MM.1S (cell line): ENCODE measurements at regions not wholly inside any gene's neighbourhood (a gene's known extent, or its start where the extent isn't known, plus 50 kb on each side); places are given as distances from the start of the nearest gene placed in this dataset.

ENCODE experiments used
- DNase-seq: peaks from one replicate; pipeline ENCODE4 v3.0.0-alpha.2; 2015
- H2AFZ ChIP-seq: fragments of 300-600 bp; sonication (generic); 2 replicates; pipeline ENCODE4 v1.6.0; 2016; ENCODE audit warnings: antibody characterized with exemption, low read length
- H3F3A ChIP-seq: fragments of 300-600 bp; sonication (generic); 2 replicates; pipeline ENCODE4 v1.6.1; 2016; ENCODE audit warnings: mild to moderate bottlenecking, antibody characterized with exemption, low read length, moderate library complexity, mixed read lengths; ENCODE audit not compliant: insufficient read depth
- H3K27ac ChIP-seq: fragments of 300-600 bp; sonication (generic); 2 replicates; pipeline ENCODE4 v1.5.1; 2016; ENCODE audit warnings: mild to moderate bottlenecking, low read length
- H3K27me3 ChIP-seq: fragments of 300-600 bp; sonication (generic); replicated peaks from 2 replicates; pipeline ENCODE4 v1.6.0; 2016; ENCODE audit warnings: low read length; ENCODE audit not compliant: insufficient read depth
- H3K36me3 ChIP-seq: fragments of 300-600 bp; sonication (generic); replicated peaks from 2 replicates; pipeline ENCODE4 v1.6.1; 2016; ENCODE audit warnings: mild to moderate bottlenecking, low read length, mixed read lengths; ENCODE audit not compliant: insufficient read depth
- H3K4me1 ChIP-seq: fragments of 300-600 bp; sonication (generic); 2 replicates; pipeline ENCODE4 v1.6.1; 2016; ENCODE audit warnings: low read length, mixed read lengths
- H3K4me2 ChIP-seq: fragments of 300-600 bp; sonication (generic); 2 replicates; pipeline ENCODE4 v1.6.0; 2016; ENCODE audit warnings: low read depth, low read length
- H3K4me3 ChIP-seq: fragments of 300-600 bp; sonication (generic); 2 replicates; pipeline ENCODE4 v1.5.1; 2016; ENCODE audit warnings: low read length, mixed read lengths
- H3K79me2 ChIP-seq: fragments of 300-600 bp; sonication (generic); 2 replicates; pipeline ENCODE4 v1.6.1; 2016; ENCODE audit warnings: mixed run types, low read length, mixed read lengths
- H3K9ac ChIP-seq: fragments of 300-600 bp; sonication (generic); 2 replicates; pipeline ENCODE4 v1.6.1; 2016; ENCODE audit warnings: low read length, mixed read lengths
- H3K9me2 ChIP-seq: fragments of 300-600 bp; sonication (generic); replicated peaks from 2 replicates; pipeline ENCODE4 v1.6.1; 2016; ENCODE audit warnings: mild to moderate bottlenecking, low read length, mixed read lengths; ENCODE audit not compliant: insufficient read depth
- H3K9me3 ChIP-seq: fragments of 300-600 bp; sonication (generic); replicated peaks from 2 replicates; pipeline ENCODE4 v1.6.1; 2016; ENCODE audit warnings: mild to moderate bottlenecking, low read length, mixed read lengths; ENCODE audit not compliant: insufficient read depth
- H4K20me1 ChIP-seq: fragments of 300-600 bp; sonication (generic); 2 replicates; pipeline ENCODE4 v1.6.1; 2016; ENCODE audit warnings: mild to moderate bottlenecking, low read length, moderate library complexity, mixed read lengths; ENCODE audit not compliant: insufficient read depth
- EZH2 ChIP-seq: fragments of 300-600 bp; sonication (generic); optimal IDR thresholded peaks from 2 replicates; pipeline ENCODE3; 2017; ENCODE audit warnings: low read depth, mild to moderate bottlenecking, antibody characterized with exemption, low read length, mixed read lengths
- EZH2phosphoT487 ChIP-seq: fragments of 300-600 bp; sonication (generic); IDR thresholded peaks from 2 replicates; pipeline ENCODE4 v1.6.1; 2018; ENCODE audit warnings: antibody characterized with exemption, low read length
- TF ChIP-seq, protein P1 (sequence below): fragments of 300-600 bp; sonication (generic); IDR thresholded peaks from 2 replicates; pipeline ENCODE4 v1.5.1; 2016; ENCODE audit warnings: antibody characterized with exemption, low read length, mixed read lengths

DNA sequence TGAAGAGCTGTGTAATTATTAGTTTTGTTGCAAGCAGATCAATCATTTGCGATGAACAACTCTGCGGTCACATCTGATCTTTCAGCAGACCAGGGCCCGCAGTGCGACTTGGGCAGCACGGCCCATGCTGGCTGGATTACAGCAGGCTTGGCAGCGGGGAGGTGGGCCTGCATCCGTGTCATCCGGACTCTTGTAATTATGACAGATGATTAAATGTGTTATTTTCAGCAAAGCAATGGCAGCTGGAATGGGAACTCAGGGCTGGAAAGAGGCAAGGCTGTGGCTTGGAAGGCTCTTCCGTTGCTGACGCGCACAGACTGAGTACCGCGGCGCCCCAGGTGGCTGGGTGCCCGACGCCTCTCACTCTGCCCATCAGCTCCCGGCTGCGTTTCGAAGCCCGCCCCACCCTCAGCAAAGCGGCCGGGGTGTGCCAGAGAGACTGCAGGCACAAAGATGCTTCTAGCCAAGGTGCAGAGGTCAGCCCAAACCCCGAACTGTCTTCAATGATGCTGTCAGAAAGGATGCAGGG is 397.4 kb upstream of the SALL3 start:
- Histone ChIP-seq H3K9me3 (no peaks in the 10 kb centered on the region), H3K36me3 (no peaks in the 10 kb centered on the region), H3F3A (no peaks in the 10 kb centered on the region), H3K4me2 (peak overlapping the region; percentile 45; the same call in 1 of the 2 replicates), H2AFZ (no peak overlapping the region), H3K9ac (no peak overlapping the region), H3K4me1 (no peaks in the 10 kb centered on the region), H3K9me2 (no peaks in the 10 kb centered on the region), H3K27ac (no peak overlapping the region), H3K4me3 (no peak overlapping the region; the same call in 1 of the 2 replicates), H4K20me1 (no peaks in the 10 kb centered on the region), H3K27me3 (no peaks in the 10 kb centered on the region), H3K79me2 (no peaks in the 10 kb centered on the region)
- no peak for DNase-seq
- TF ChIP-seq EZH2 = no peak
- no peak for TF ChIP-seq EZH2phosphoT487
- TF ChIP-seq, protein P1, sequence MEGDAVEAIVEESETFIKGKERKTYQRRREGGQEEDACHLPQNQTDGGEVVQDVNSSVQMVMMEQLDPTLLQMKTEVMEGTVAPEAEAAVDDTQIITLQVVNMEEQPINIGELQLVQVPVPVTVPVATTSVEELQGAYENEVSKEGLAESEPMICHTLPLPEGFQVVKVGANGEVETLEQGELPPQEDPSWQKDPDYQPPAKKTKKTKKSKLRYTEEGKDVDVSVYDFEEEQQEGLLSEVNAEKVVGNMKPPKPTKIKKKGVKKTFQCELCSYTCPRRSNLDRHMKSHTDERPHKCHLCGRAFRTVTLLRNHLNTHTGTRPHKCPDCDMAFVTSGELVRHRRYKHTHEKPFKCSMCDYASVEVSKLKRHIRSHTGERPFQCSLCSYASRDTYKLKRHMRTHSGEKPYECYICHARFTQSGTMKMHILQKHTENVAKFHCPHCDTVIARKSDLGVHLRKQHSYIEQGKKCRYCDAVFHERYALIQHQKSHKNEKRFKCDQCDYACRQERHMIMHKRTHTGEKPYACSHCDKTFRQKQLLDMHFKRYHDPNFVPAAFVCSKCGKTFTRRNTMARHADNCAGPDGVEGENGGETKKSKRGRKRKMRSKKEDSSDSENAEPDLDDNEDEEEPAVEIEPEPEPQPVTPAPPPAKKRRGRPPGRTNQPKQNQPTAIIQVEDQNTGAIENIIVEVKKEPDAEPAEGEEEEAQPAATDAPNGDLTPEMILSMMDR = no peak

DNA sequence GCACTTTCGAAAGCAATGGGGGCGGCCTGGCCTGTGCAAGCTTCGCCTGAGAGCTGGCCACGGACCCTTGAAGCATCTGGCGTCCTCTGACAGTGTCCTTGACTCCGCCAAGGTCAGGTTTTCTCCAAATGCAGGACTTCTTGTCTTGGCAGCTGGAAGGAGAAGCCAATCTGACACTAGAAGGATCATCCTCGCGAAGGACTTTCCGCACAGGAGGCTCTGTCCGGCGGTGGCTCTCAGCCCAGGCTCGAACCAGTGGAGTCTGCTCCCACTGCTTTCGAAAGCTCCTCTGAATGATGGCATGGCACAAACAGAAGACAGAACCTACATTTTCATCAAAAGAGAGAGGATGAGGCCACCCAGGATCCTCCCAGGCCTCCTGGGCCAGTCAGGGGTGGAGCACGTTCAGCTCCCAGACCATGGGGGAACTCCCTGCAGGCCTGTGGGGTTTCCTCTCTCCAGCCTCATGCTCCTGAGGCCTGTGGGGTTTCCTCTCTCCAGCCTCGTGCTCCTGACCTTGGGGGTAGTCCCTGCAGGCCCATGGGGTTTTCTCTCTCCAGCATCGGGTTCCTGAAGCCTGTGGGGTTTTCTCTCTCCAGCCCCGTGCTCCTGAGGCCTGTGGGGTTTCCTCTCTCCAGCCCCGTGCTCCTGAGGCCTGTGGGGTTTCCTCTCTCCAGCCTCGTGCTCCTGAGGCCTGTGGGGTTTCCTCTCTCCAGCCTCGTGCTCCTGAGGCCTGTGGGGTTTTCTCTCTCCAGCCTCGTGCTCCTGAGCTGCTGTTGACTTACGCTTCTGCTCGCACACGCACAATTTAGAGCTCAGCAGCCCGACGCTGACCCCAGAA is 396.5 kb upstream of the SALL3 start:
- Histone ChIP-seq H3K4me1 (no peaks in the 10 kb centered on the region), H3K36me3 (no peaks in the 10 kb centered on the region), H3K9me3 (no peaks in the 10 kb centered on the region), H2AFZ (no peak overlapping the region), H3K4me2 (no peak overlapping the region), H3K9ac (no peak overlapping the region), H3K79me2 (no peaks in the 10 kb centered on the region), H3K9me2 (no peaks in the 10 kb centered on the region), H3F3A (no peaks in the 10 kb centered on the region), H3K27ac (no peak overlapping the region), H4K20me1 (no peaks in the 10 kb centered on the region), H3K27me3 (no peaks in the 10 kb centered on the region), H3K4me3 (no peak overlapping the region)
- no peak for DNase-seq
- TF ChIP-seq, protein P1 = no peak
- TF ChIP-seq EZH2phosphoT487 = no peak
- no peak for TF ChIP-seq EZH2

DNA sequence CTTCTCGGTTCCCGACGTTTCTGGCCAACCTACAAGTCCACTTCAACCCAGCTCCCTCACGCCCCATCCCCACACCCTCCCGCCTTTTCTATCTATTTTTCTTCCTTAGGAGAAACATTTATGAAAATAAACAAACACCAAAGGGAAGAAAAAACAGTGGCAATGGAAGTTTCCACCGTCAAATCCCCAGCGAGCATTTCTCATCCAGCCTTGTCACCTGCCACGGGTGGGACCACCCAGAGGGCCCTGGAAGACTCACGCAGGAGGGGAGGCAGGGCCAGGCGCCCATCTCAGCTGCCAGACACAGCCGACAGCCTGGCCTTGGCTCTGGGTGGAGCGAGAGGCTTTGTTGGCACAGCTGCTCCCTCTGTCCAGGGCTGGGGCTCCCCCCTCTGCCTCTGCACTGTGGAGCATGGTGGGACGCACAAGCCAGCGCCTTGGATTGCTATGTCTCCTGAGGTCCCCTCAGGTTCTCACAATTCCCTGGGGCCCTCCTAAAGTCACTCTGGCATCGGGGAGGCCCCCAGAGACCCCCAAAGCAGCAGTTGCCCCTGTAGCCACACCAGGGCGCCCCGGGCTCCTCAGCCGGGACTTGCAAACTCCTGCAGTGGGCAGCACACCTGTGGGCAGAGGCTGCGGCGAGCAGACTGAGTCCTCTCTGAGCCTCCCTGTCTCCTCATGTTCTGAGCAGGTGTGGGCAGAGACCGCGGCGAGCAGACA is 395.7 kb upstream of the SALL3 start:
- Histone ChIP-seq H3K4me2 (no peak overlapping the region), H3K27me3 (no peaks in the 10 kb centered on the region), H3K36me3 (no peaks in the 10 kb centered on the region), H3K9me2 (no peaks in the 10 kb centered on the region), H3K4me1 (no peaks in the 10 kb centered on the region), H3F3A (no peaks in the 10 kb centered on the region), H2AFZ (no peak overlapping the region), H3K79me2 (no peaks in the 10 kb centered on the region), H3K4me3 (no peak overlapping the region), H3K9me3 (no peaks in the 10 kb centered on the region), H4K20me1 (no peaks in the 10 kb centered on the region), H3K27ac (no peak overlapping the region), H3K9ac (no peak overlapping the region)
- DNase-seq = no peak
- TF ChIP-seq, protein P1 = no peak
- TF ChIP-seq EZH2phosphoT487 = no peak
- TF ChIP-seq EZH2 = no peak
